Left forelimb (tissue), 1 donor: ENCODE measurements at regions not wholly inside any gene's neighbourhood (a gene's known extent, or its start where the extent isn't known, plus 50 kb on each side); places are given as distances from the start of the nearest gene placed in this dataset.

Source experiments
- DNase-seq: peaks from one replicate; pipeline ENCODE4 v3.0.0-alpha.2; 2018; ENCODE audit warnings: low spot score

GRCh38 chr3:144384241-144384979, 412.8 kb downstream of the DIPK2A start:
- DNase-seq: no peak

DNA sequence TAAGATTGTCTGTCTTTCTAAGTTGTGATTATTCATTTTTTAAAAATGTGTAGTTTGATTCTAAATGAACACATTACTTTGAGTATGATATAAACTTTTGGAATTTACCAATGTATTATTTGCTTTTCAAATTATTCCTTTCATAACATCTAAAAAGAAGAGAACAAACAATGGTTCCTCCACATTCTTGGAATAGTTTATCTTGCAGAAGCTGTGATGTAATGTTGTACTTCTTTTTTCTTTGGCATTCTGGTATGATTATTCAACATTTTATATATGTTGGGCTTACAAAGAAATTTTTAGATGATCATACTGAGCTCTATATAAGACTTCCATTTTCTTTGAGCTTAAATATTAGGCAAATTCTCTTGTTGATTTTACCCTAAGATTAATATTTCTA, 419.2 kb downstream of the DIPK2A start:
- DNase-seq: no peak

DNA sequence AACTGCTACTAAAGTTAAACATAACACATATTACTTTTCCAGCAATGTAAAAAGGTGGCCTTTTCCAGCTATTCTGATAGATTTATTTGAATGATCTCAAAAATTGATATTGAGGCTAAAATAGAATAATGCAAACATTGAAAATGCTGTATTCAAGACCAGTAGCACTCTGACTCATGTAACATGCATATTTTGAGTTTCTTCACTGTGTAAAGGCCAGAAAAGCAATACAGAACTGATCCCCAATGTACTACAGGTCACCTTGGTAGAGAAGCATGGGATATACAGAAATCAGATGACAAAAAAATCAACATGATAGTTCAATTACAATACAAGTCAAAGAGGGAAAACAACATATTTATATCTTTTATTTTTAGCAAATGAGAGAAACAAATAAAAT, 419.6 kb downstream of the DIPK2A start:
- no peak for DNase-seq

GRCh38 chr3:144394032-144394431, 422.4 kb downstream of the DIPK2A start:
- no peak for DNase-seq

DNA sequence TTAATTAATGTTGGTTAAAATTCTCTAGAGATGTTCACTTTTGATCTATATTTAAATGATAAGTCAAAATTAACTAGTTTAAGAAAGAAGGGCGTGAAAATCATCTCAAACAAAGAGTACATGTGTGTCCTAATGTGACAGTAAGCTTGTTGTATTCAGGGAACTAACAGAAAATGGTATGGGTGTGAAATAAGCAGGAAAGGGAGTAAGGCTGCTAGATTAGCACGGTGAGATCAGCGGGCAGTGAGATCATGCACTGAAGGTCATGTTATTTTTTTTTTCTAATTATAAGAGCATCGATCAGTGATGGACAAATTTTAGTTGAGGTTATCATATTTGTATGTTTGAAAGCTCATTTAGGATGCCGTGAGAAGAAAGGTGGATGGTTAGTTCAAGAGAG, 430.8 kb downstream of the DIPK2A start:
- DNase-seq: no peak

DNA sequence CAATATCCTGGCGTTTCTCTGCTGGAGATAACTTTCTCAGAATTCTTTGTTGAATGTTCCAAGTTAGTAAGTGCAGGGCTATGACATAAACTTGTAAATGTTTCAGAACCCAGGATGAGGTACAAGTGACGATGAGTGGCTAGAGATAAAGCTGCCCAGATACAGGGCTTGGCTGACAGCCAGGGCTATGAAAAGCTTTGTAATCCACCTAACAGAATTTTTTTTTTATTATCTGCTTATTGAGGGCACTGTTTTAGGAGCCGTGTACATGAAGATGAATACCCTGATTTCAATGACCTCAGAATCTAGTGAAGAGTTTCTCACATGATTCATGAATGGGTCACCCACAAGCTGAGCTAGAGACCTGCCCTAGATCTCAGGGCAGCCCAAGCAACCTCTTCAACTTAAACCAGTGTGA, 431.4 kb downstream of the DIPK2A start:
- no peak for DNase-seq

DNA sequence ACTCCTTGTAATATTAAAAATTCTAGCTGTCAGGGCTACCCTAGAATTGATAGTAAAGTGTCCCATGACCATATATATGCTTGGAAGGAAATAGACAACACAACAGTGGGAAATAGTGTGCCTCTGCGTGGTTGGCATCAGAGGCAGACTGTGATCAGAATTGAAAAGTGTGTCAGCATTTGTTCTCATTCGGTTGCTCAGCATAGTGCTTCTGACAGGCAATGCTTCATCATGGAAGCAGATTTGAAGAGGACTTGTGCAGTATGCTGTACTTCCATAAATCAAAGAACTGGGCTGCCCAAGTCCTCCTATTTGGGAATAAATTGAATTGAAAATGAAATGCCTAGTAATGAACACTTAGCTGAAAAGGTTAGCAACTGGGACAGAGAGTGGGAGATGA, 435.7 kb downstream of the DIPK2A start:
- DNase-seq: no peak

- no peak for DNase-seq
Observed at GRCh38 chr3:144409319-144409718, 437.7 kb downstream of the DIPK2A start.

- DNase-seq: no peak
Observed at GRCh38 chr3:144413068-144413467, 441.4 kb downstream of the DIPK2A start.

GRCh38 chr3:144415492-144415891, 443.9 kb downstream of the DIPK2A start:
- DNase-seq: no peak

- no peak for DNase-seq
Observed at GRCh38 chr3:144424606-144425005, 453.0 kb downstream of the DIPK2A start.

DNA sequence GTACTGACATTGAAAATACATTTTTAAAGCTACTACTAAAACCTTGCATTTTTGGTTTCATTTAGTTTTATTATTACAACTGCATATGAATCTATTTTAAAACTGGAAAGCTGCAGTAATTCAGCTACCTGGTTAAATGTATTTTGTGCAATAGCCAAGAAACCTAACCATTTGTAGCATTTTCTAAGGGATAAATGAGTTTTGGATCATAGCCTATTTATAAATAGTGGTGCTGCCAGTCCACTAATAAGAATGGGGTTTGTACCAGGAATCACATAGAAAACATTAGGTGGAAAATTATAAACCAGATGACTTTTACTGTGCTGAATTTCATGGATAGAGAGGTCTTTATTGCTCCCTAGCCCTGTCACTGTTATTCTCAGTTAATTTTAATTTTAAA, 454.7 kb downstream of the DIPK2A start:
- no peak for DNase-seq

DNA sequence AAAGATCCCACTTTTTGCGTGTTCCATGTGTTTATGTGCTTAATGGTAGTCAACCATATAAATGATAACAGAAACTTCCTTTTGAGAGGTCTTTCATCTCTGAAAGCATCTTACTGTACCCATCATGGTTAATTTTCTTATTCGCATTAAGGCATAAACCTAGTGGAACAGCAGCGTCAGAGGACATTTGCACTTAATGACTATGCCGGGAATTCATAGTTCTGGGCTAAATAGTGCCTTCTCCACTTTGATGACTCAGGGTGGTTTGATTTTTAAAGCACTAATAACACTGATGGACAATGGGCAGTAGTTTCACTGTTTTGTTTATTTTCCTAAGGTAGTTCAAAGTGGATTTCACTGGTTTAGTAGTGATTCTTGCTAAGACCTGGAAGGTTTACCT, 455.3 kb downstream of the DIPK2A start:
- DNase-seq: no peak

DNA sequence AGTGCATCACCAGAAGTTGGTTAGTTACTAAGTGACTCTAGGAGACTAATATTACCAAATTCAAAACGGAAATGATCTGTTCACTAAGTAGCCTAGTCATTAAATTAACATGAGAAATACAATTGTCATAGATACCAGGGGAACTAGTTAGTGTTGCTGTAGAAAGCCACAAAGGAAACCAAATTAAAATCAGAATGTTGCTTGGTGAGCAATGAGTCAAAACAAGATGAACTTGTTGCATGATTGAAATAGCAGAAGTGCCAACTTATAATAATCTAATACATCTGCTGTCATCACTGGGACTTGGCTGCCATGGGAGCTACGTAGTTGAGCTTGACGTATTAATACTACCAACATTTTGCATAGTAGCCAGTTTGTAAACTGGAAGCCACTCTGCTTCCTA, 458.1 kb downstream of the DIPK2A start:
- no peak for DNase-seq

DNA sequence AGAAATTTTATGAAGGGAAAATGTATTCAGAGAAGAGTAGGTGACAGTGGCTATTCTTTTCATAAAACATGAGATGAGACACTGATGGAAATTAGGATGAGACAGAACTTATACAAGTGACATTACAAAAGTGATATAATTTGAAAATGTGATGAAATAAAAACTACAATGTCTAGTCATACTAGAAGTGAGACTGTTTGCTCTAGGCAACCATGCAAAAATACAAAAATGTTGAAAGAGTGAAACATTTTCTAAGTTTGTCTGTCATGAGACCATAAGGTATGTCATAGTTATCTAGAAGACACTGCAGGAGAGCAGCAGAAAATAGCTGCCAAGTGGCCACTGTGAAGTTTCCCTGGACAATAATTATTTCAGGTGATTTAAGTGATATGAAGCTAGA, 459.5 kb downstream of the DIPK2A start:
- DNase-seq: no peak

GRCh38 chr3:144433006-144433405, 461.4 kb downstream of the DIPK2A start:
- no peak for DNase-seq

DNA sequence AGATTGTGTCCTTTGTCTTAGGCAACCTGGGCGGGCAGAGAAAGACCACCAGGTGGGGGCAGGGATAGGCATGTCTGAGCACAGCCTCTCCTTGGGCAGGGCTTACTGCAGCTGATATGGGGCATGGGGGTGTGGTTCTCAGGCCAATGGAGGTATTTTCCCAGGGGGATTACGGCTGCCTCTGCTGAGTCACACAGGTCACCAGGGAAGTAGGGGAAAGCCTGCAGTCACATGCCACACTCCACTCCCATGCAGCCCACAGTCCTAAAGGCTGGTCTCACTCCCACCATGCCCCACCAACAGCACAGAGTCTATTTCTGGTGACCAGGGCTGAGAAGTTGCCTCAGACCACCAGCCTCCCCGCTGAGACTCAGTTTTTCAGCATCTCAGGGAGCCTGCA, 466.4 kb downstream of the DIPK2A start:
- DNase-seq: no peak

GRCh38 chr3:144444061-144444460, 472.4 kb downstream of the DIPK2A start:
- DNase-seq: no peak

- no peak for DNase-seq
Observed at GRCh38 chr3:144444546-144444945, 472.9 kb downstream of the DIPK2A start.

DNA sequence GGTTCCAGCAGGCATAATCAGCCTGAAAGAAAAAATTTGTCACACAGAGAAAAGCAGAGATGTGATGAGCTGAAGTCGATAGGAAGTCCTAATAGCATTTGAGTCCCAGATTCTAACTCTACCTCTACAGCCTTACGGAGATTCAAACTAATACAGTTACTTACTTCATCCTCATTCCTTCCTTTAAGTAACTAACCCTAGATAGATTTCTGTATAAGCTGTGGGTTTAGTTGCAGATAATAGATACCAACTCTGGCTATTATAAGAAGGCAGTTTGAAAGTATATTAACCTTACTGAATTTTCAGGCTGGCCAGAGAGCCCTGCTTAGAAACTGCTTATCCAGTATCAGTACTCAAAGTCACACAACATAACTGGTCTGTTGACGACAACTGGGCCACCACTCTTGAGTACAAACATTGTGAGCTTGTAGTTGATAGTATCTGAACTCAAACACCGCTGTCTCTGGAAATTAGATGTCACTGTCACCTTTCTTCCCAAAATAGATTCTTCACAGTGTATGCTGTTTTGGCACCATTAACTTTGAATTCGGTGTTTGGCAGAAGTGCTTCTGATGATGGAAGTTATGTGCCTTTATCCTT, 484.3 kb downstream of the DIPK2A start:
- DNase-seq: no peak

- no peak for DNase-seq
Observed at GRCh38 chr3:144457758-144458157, 486.1 kb downstream of the DIPK2A start.

GRCh38 chr3:144458283-144458682, 486.7 kb downstream of the DIPK2A start:
- DNase-seq: no peak

DNA sequence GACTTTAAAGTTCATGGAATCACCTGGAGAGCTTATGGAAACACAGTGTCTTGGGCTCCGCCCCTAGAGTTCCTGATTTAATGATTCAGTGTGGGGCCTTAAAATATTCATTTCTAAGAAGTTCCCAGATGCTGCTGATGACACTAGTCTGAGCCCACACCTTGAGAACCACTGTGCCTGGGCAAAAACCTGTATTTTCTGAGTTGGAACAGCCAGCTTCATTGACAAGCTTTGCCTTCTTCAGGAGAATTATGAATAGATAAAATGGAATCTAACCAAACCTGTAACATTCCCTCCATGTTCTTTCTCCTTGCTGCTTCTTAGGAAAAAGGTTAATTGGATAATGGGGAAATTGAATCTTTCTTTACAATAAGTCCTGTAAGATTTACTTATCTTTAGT, 490.7 kb downstream of the DIPK2A start:
- DNase-seq: no peak

DNA sequence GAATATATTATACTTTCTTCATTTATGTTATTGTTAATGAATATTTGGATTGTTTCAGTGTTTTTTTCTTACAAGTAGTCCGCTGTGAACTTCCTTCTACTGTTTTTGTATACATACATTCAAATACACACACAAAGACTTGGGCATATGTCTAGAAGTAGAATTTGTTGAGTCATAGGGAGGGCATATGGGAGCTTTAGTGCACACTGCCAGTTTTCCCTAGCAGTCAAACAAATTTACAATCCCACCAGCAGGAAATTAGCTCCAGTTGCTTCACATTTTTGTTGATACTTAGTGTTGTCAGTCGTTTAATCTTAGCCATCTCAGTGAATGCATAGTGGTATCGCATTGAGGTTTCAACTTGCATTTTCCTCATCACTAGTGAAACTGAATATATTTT, 492.3 kb downstream of the DIPK2A start:
- DNase-seq: no peak
